IPS-18c (cell line): ENCODE measurements at regions not wholly inside any gene's neighbourhood (a gene's known extent, or its start where the extent isn't known, plus 50 kb on each side); places are given as distances from the start of the nearest gene placed in this dataset.

Experiments used
- H3K4me3 ChIP-seq: 2 replicates; pipeline ENCODE4 v1.7.0; 2013; ENCODE audit warnings: low read depth, mild to moderate bottlenecking, low read length, moderate library complexity; ENCODE audit not compliant: insufficient read depth
- H3K9me3 ChIP-seq: one replicate; pipeline ENCODE4 v1.6.1; 2013; ENCODE audit warnings: mild to moderate bottlenecking, low read length, moderate library complexity; ENCODE audit not compliant: control insufficient read depth, insufficient read depth

GRCh38 chr6:86010915-86011786, 368.5 kb upstream of the SYNCRIP start:
- no peaks in the 10 kb centered on the region for H3K9me3 ChIP-seq
- no peak overlapping the region for H3K4me3 ChIP-seq

GRCh38 chr6:85997206-85997605, 354.5 kb upstream of the SYNCRIP start:
- Histone ChIP-seq H3K9me3 (no peaks in the 10 kb centered on the region), H3K4me3 (no peak overlapping the region)

GRCh38 chr6:85996034-85996375, 353.3 kb upstream of the SYNCRIP start:
- H3K9me3 ChIP-seq = no peaks in the 10 kb centered on the region
- no peak overlapping the region for H3K4me3 ChIP-seq

GRCh38 chr6:85995339-85996033, 352.8 kb upstream of the SYNCRIP start:
- H3K4me3 ChIP-seq = no peak overlapping the region
- H3K9me3 ChIP-seq = no peaks in the 10 kb centered on the region

- no peak overlapping the region for H3K4me3 ChIP-seq
- peaks cover 5% of the 10 kb centered on the region for H3K9me3 ChIP-seq
Observed at GRCh38 chr6:85986681-85987080, 344.0 kb upstream of the SYNCRIP start.

GRCh38 chr6:85983032-85983659, 340.5 kb upstream of the SYNCRIP start:
- H3K9me3 ChIP-seq = peaks cover 4% of the 10 kb centered on the region
- H3K4me3 ChIP-seq = no peak overlapping the region

GRCh38 chr6:85977661-85978060, 335.0 kb upstream of the SYNCRIP start:
- no peak overlapping the region for H3K4me3 ChIP-seq

GRCh38 chr6:85975957-85976356, 333.3 kb upstream of the SYNCRIP start:
- H3K9me3 ChIP-seq = no peaks in the 10 kb centered on the region
- no peak overlapping the region for H3K4me3 ChIP-seq

More at GRCh38 chr6:85977661-85978060, 335.0 kb upstream of the SYNCRIP start:
- no peaks in the 10 kb centered on the region for H3K9me3 ChIP-seq

- Histone ChIP-seq H3K9me3 (no peaks in the 10 kb centered on the region), H3K4me3 (no peak overlapping the region)
Observed at GRCh38 chr6:85971238-85971637, 328.6 kb upstream of the SYNCRIP start.

GRCh38 chr6:85966828-85967227, 324.1 kb upstream of the SYNCRIP start:
- no peaks in the 10 kb centered on the region for H3K9me3 ChIP-seq
- no peak overlapping the region for H3K4me3 ChIP-seq

- peaks cover 4% of the 10 kb centered on the region for H3K9me3 ChIP-seq
Observed at GRCh38 chr6:85961746-85962145, 319.1 kb upstream of the SYNCRIP start.

GRCh38 chr6:85961125-85961524, 318.4 kb upstream of the SYNCRIP start:
- Histone ChIP-seq H3K9me3 (peaks cover 4% of the 10 kb centered on the region), H3K4me3 (no peak overlapping the region)

More at GRCh38 chr6:85961746-85962145, 319.1 kb upstream of the SYNCRIP start:
- no peak overlapping the region for H3K4me3 ChIP-seq

- H3K9me3 ChIP-seq = no peaks in the 10 kb centered on the region
Observed at GRCh38 chr6:85948481-85948880, 305.8 kb upstream of the SYNCRIP start.

GRCh38 chr6:85945459-85946185, 302.9 kb upstream of the SYNCRIP start:
- Histone ChIP-seq H3K9me3 (peaks cover 2% of the 10 kb centered on the region), H3K4me3 (no peak overlapping the region)

More at GRCh38 chr6:85948481-85948880, 305.8 kb upstream of the SYNCRIP start:
- no peak overlapping the region for H3K4me3 ChIP-seq

GRCh38 chr6:85944776-85945175, 302.1 kb upstream of the SYNCRIP start:
- no peak overlapping the region for H3K4me3 ChIP-seq
- peaks cover 2% of the 10 kb centered on the region for H3K9me3 ChIP-seq

GRCh38 chr6:85942844-85943243, 300.2 kb upstream of the SYNCRIP start:
- peaks cover 2% of the 10 kb centered on the region for H3K9me3 ChIP-seq
- H3K4me3 ChIP-seq = no peak overlapping the region

- Histone ChIP-seq H3K9me3 (peaks cover under 1% of the 10 kb centered on the region), H3K4me3 (no peak overlapping the region)
Observed at GRCh38 chr6:85936916-85937315, 294.2 kb upstream of the SYNCRIP start.
